HG03558 (cell line): ENCODE measurements at regions not wholly inside any gene's neighbourhood (a gene's known extent, or its start where the extent isn't known, plus 50 kb on each side); places are given as distances from the start of the nearest gene placed in this dataset.
"Not testable (repeated sequence)": the region's sequence is repeated elsewhere in the genome, so short reads cannot be mapped to it uniquely, and the experiment has no call there.

Experiments
- ATAC-seq: cut with Tn5 transposase; IDR thresholded peaks from one replicate; pipeline ENCODE4 v1.9.1; 2021; ENCODE audit warnings: moderate number of reproducible peaks; ENCODE audit not compliant: unreplicated experiment; ENCODE audit errors: extremely low read depth

GRCh38 chr14:34381304-34381703 lies 80.7 kb downstream of the SPTSSA start:
- not testable (repeated sequence) for ATAC-seq

- ATAC-seq = no peak
Measured at GRCh38 chr14:34380471-34380845, 81.6 kb downstream of the SPTSSA start.

- no peak for ATAC-seq
Measured at GRCh38 chr14:34379816-34380470, 82.1 kb downstream of the SPTSSA start.

- no peak for ATAC-seq
Measured at GRCh38 chr14:34376649-34377267, 85.3 kb downstream of the SPTSSA start.

- ATAC-seq = no peak
Measured at GRCh38 chr14:34374998-34375740, 86.9 kb downstream of the SPTSSA start.

- ATAC-seq = no peak
Measured at GRCh38 chr14:34373191-34373590, 88.8 kb downstream of the SPTSSA start.

GRCh38 chr14:34372786-34373185 lies 89.3 kb downstream of the SPTSSA start:
- no peak for ATAC-seq

GRCh38 chr14:34369648-34370030 lies 92.4 kb downstream of the SPTSSA start:
- no peak for ATAC-seq

- no peak for ATAC-seq
Measured at GRCh38 chr14:34368971-34369647, 92.9 kb downstream of the SPTSSA start.

GRCh38 chr14:34368115-34368970 lies 93.7 kb downstream of the SPTSSA start:
- no peak for ATAC-seq

- no peak for ATAC-seq
Measured at GRCh38 chr14:34365309-34365915, 96.6 kb downstream of the SPTSSA start.

- no peak for ATAC-seq
Measured at GRCh38 chr14:34364201-34364600, 97.8 kb downstream of the SPTSSA start.

GRCh38 chr14:34363733-34364134 lies 98.3 kb downstream of the SPTSSA start:
- no peak for ATAC-seq

- ATAC-seq = no peak
Measured at GRCh38 chr14:34362641-34363251, 99.3 kb downstream of the SPTSSA start.

GRCh38 chr14:34361504-34362011 lies 100.5 kb downstream of the SPTSSA start:
- no peak for ATAC-seq

GRCh38 chr14:34359420-34360117 lies 102.5 kb downstream of the SPTSSA start:
- no peak for ATAC-seq

- ATAC-seq = no peak
Measured at GRCh38 chr14:34356264-34356654, 105.8 kb downstream of the SPTSSA start.

- ATAC-seq = no peak
Measured at GRCh38 chr14:34355584-34356263, 106.3 kb downstream of the SPTSSA start.
